MM.1S (cell line): ENCODE measurements at regions not wholly inside any gene's neighbourhood (a gene's known extent, or its start where the extent isn't known, plus 50 kb on each side); places are given as distances from the start of the nearest gene placed in this dataset.

Experiments
- EZH2 ChIP-seq: fragments of 300-600 bp; sonication (generic); optimal IDR thresholded peaks from 2 replicates; pipeline ENCODE3; 2017; ENCODE audit warnings: low read depth, mild to moderate bottlenecking, antibody characterized with exemption, low read length, mixed read lengths
- EZH2phosphoT487 ChIP-seq: fragments of 300-600 bp; sonication (generic); IDR thresholded peaks from 2 replicates; pipeline ENCODE4 v1.6.1; 2018; ENCODE audit warnings: antibody characterized with exemption, low read length
- TF ChIP-seq, protein P1 (sequence below): fragments of 300-600 bp; sonication (generic); IDR thresholded peaks from 2 replicates; pipeline ENCODE4 v1.5.1; 2016; ENCODE audit warnings: antibody characterized with exemption, low read length, mixed read lengths

- TF ChIP-seq, protein P1, sequence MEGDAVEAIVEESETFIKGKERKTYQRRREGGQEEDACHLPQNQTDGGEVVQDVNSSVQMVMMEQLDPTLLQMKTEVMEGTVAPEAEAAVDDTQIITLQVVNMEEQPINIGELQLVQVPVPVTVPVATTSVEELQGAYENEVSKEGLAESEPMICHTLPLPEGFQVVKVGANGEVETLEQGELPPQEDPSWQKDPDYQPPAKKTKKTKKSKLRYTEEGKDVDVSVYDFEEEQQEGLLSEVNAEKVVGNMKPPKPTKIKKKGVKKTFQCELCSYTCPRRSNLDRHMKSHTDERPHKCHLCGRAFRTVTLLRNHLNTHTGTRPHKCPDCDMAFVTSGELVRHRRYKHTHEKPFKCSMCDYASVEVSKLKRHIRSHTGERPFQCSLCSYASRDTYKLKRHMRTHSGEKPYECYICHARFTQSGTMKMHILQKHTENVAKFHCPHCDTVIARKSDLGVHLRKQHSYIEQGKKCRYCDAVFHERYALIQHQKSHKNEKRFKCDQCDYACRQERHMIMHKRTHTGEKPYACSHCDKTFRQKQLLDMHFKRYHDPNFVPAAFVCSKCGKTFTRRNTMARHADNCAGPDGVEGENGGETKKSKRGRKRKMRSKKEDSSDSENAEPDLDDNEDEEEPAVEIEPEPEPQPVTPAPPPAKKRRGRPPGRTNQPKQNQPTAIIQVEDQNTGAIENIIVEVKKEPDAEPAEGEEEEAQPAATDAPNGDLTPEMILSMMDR = no peak
- TF ChIP-seq EZH2 (no peak), EZH2phosphoT487 (no peak)
These were observed 193.2 kb downstream of the INO80D start for GRCh38 chr2:205892665-205893259.
